B cell (primary cell): ENCODE measurements at regions not wholly inside any gene's neighbourhood (a gene's known extent, or its start where the extent isn't known, plus 50 kb on each side); places are given as distances from the start of the nearest gene placed in this dataset.

Experiments used
- ATAC-seq: fragments of 200-7000 bp; cut with Tn5 transposase; one replicate; pipeline ENCODE4 v1.10.0; 2021; ENCODE audit warnings: low read depth, mild to moderate bottlenecking, moderate number of reproducible peaks, moderate library complexity
- CTCF ChIA-PET: fragments of 350-600 bp; sonication (Branson Sonifier 250); formaldehyde crosslinking; loops from one replicate; lab custom pipeline; 2021; ENCODE audit warnings: antibody characterized with exemption, inconsistent platforms; lab: Charles Lee
- POLR2A ChIA-PET: fragments of 350-600 bp; sonication (Branson Sonifier 250); formaldehyde crosslinking; loops from one replicate; lab custom pipeline; 2021; ENCODE audit warnings: antibody characterized with exemption; lab: Charles Lee
- DNase-seq: peaks from one replicate; pipeline ENCODE4 v3.0.0; 2013
- H2AFZ ChIP-seq: 2 replicates; pipeline ENCODE4 v1.6.1; 2012; ENCODE audit warnings: mild to moderate bottlenecking, low read depth, low read length; ENCODE audit not compliant: insufficient read depth, poor library complexity, severe bottlenecking
- H3K27ac ChIP-seq, 2 donors: 1 replicate in 1 of 2; 2 replicates in 1 of 2; pipeline ENCODE4 v1.5.1; 2012 to 2013; ENCODE audit warnings: low read length in 2 of 2, mild to moderate bottlenecking in 2 of 2, moderate library complexity in 1 of 2
- H3K27me3 ChIP-seq, 4 experiments: fragments of 200-600 bp in 1 of 4; sonication (generic) in 1 of 4; replicated peaks in 1 of 4; 1 replicate in 2 of 4; 2 replicates in 2 of 4; pipeline versions ENCODE4 v1.6.1 to v1.7.0; 2013 to 2016; ENCODE audit warnings: low read length in 3 of 4, mild to moderate bottlenecking in 2 of 4, mixed read lengths in 1 of 4, moderate library complexity in 1 of 4; ENCODE audit not compliant: insufficient read depth in 4 of 4, control insufficient read depth in 3 of 4; ENCODE audit errors: control extremely low read depth in 1 of 4
- H3K36me3 ChIP-seq, 2 experiments: replicated peaks in 1 of 2; 1 replicate in 1 of 2; 2 replicates in 1 of 2; pipeline versions ENCODE4 v1.6.1 to v1.7.1; 2013; ENCODE audit warnings: low read length in 1 of 2; ENCODE audit not compliant: insufficient read depth in 2 of 2, control insufficient read depth in 1 of 2; ENCODE audit errors: control extremely low read depth in 1 of 2, extremely low read depth in 1 of 2
- H3K4me1 ChIP-seq, 2 donors: fragments of 200-600 bp in 1 of 2; sonication (generic) in 1 of 2; 1 replicate in 1 of 2; 2 replicates in 1 of 2; pipeline versions ENCODE4 v1.5.1 to v1.6.1; 2013 to 2017; ENCODE audit warnings: low read length in 2 of 2; ENCODE audit not compliant: control insufficient read depth in 2 of 2, insufficient read depth in 2 of 2
- H3K4me2 ChIP-seq: replicated peaks from 2 replicates; pipeline ENCODE3; 2012; ENCODE audit warnings: mild to moderate bottlenecking, low read depth, low read length; ENCODE audit not compliant: poor library complexity, severe bottlenecking
- H3K4me3 ChIP-seq, 5 experiments: fragments of 200-600 bp in 1 of 5; sonication (generic) in 1 of 5; 1 replicate in 3 of 5; 2 replicates in 2 of 5; pipeline versions ENCODE4 v1.5.1 to v1.7.0; 2011 to 2016; ENCODE audit warnings: low read length in 4 of 5, mild to moderate bottlenecking in 4 of 5, low read depth in 2 of 5, control low read depth in 1 of 5, moderate library complexity in 1 of 5; ENCODE audit not compliant: insufficient read depth in 1 of 5; ENCODE audit errors: control extremely low read depth in 1 of 5, extremely low read depth in 1 of 5
- H3K79me2 ChIP-seq: fragments of 200-600 bp; sonication (generic); one replicate; pipeline ENCODE4 v1.6.0; 2016; ENCODE audit warnings: low read length; ENCODE audit not compliant: control insufficient read depth, insufficient read depth
- H3K9ac ChIP-seq: fragments of 200-600 bp; sonication (generic); 2 replicates; pipeline ENCODE4 v1.6.1; 2017; ENCODE audit warnings: mild to moderate bottlenecking, low read length, moderate library complexity
- H3K9me3 ChIP-seq, 3 donors: one replicate each; pipeline versions ENCODE4 v1.6.1 to v1.7.1; 2013; ENCODE audit warnings: low read length in 2 of 3; ENCODE audit not compliant: control insufficient read depth in 2 of 3, insufficient read depth in 1 of 3; ENCODE audit errors: control extremely low read depth in 1 of 3
- H4K20me1 ChIP-seq: 2 replicates; pipeline ENCODE4 v1.6.0; 2012; ENCODE audit warnings: mild to moderate bottlenecking, low read length; ENCODE audit not compliant: insufficient read depth, control insufficient read depth, poor library complexity, severe bottlenecking
- H3K27ac Mint-ChIP-seq: one replicate; pipeline ENCODE4 v1.8.0; 2021; ENCODE audit warnings: mixed read lengths
- H3K27me3 Mint-ChIP-seq: one replicate; pipeline ENCODE4 v1.8.0; 2021; ENCODE audit warnings: mixed read lengths
- H3K4me1 Mint-ChIP-seq: one replicate; pipeline ENCODE4 v1.8.0; 2021; ENCODE audit warnings: mixed read lengths
- H3K4me3 Mint-ChIP-seq: one replicate; pipeline ENCODE4 v1.8.0; 2021; ENCODE audit warnings: mixed read lengths
- H3K9me3 Mint-ChIP-seq: one replicate; pipeline ENCODE4 v1.8.0; 2022; ENCODE audit warnings: mixed read lengths; ENCODE audit not compliant: insufficient read depth
- CTCF ChIP-seq: fragments of 200-600 bp; IDR thresholded peaks from one replicate; pipeline ENCODE4 v1.8.0; 2022; ENCODE audit warnings: antibody characterized with exemption, mild to moderate bottlenecking
- EZH2 ChIP-seq: IDR thresholded peaks from 2 replicates; pipeline ENCODE4 v1.6.1; 2012; ENCODE audit warnings: borderline replicate concordance, low read depth, mild to moderate bottlenecking, moderate library complexity, low read length; ENCODE audit not compliant: insufficient read depth, poor library complexity, severe bottlenecking
- WGBS: methylation state at CpG from one replicate; pipeline ENCODE4 v1.1.5; 2013; ENCODE audit warnings: missing lambda C conversion rate; ENCODE audit not compliant: insufficient coverage; 5-methylcytosine and 5-hydroxymethylcytosine counted together
- intact Hi-C: fragments of 100-400 bp; cut with micrococcal nuclease; formaldehyde crosslinking; loops from one replicate; pipeline ENCODE4 v1.10.0; 2022

- H3K4me3 ChIP-seq = no peak overlapping the region
- no peaks in the 10 kb centered on the region for H4K20me1 ChIP-seq
- Mint-ChIP-seq H3K4me3 (no peak overlapping the region), H3K27me3 (no peaks in the 10 kb centered on the region), H3K27ac (no peak overlapping the region), H3K9me3 (peaks cover 3% of the 10 kb centered on the region), H3K4me1 (no peaks in the 10 kb centered on the region)
- no peaks in the 10 kb centered on the region for H3K36me3 ChIP-seq
- TF ChIP-seq CTCF (no peak), EZH2 (no peak)
- H3K4me2 ChIP-seq = no peak overlapping the region
- H3K9me3 ChIP-seq = no peaks in the 10 kb centered on the region
- H3K9ac ChIP-seq = no peak overlapping the region
- H3K27me3 ChIP-seq = no peaks in the 10 kb centered on the region
- ATAC-seq (no peak), DNase-seq (no peak)
- no peak overlapping the region for H3K27ac ChIP-seq
- no peaks in the 10 kb centered on the region for H3K4me1 ChIP-seq
- no peak overlapping the region for H2AFZ ChIP-seq
- ChIA-PET CTCF (no interaction called here), POLR2A (no interaction called here)
- 89% methylated on average over 2 of the region's 2 CpGs for WGBS
- intact Hi-C loops = no loop called here
- no peaks in the 10 kb centered on the region for H3K79me2 ChIP-seq
Measured at GRCh38 chr7:68256295-68256694, 1259.7 kb downstream of the TYW1 start.

- ATAC-seq (no peak), DNase-seq (no peak)
- Histone ChIP-seq H3K9me3 (peaks cover 0 to under 1% (median 0%) of the 10 kb centered on the region in 3 donors), H2AFZ (no peak overlapping the region), H4K20me1 (no peaks in the 10 kb centered on the region), H3K4me2 (no peak overlapping the region), H3K9ac (no peak overlapping the region), H3K79me2 (no peaks in the 10 kb centered on the region), H3K27ac (no peak overlapping the region), H3K4me3 (no peak overlapping the region), H3K36me3 (no peaks in the 10 kb centered on the region), H3K4me1 (no peaks in the 10 kb centered on the region), H3K27me3 (no peaks in the 10 kb centered on the region)
- H3K9me3 Mint-ChIP-seq = peaks cover 1% of the 10 kb centered on the region
- intact Hi-C loops = no loop called here
- CTCF ChIA-PET = no interaction called here
- TF ChIP-seq CTCF = no peak
- no peak for TF ChIP-seq EZH2
- H3K4me3 Mint-ChIP-seq = no peak overlapping the region
- no peak overlapping the region for H3K27ac Mint-ChIP-seq
- no peaks in the 10 kb centered on the region for H3K27me3 Mint-ChIP-seq
- WGBS = 38% methylated on average over 3 of the region's 8 CpGs
- POLR2A ChIA-PET = no interaction called here
- no peaks in the 10 kb centered on the region for H3K4me1 Mint-ChIP-seq
Measured at GRCh38 chr7:68258609-68259008, 1262.0 kb downstream of the TYW1 start.
